ENCODE measurements at regions not wholly inside any gene's neighbourhood (a gene's known extent, or its start where the extent isn't known, plus 50 kb on each side); places are given as distances from the start of the nearest gene placed in this dataset.

- Histone ChIP-seq H3K27me3 (replicated peaks in 1 of 7) (no peaks in the 10 kb centered on the region), H3K4me3 (no peak overlapping the region), H3K36me3 (no peaks in the 10 kb centered on the region), H3K9me3 (no peaks in the 10 kb centered on the region), H3K4me1 (no peaks in the 10 kb centered on the region), H3K27ac (no peak overlapping the region)
- TF ChIP-seq POLR2AphosphoS5 (IDR thresholded peaks at IDR 0.05) (no peak), POLR2A (IDR thresholded peaks at IDR 0.05) (no peak), CTCF (IDR thresholded peaks at IDR 0.05 in 8 of 11, conservative IDR thresholded peaks at IDR 0.05 in 3 of 11) (no peak)
- intact Hi-C loops (cut with DNase I; ENCODE audit: low total_unique reads), result no loop called here
- DNase-seq, result no peak
- WGBS, 5 donors, result 75 to 88% (median 77%) methylated on average over 3 of the region's 3 CpGs
Observed at GRCh38 chr12:127526925-127527324, 740.0 kb upstream of the TMEM132C start.

- 75 to 79% (median 76%) methylated on average over 8 of the region's 8 CpGs for WGBS, 5 donors
- Histone ChIP-seq H3K4me1 (no peaks in the 10 kb centered on the region), H3K36me3 (no peaks in the 10 kb centered on the region), H3K4me3 (no peak overlapping the region), H3K27ac (no peak overlapping the region), H3K27me3 (replicated peaks in 1 of 7) (no peaks in the 10 kb centered on the region), H3K9me3 (no peaks in the 10 kb centered on the region)
- no peak for TF ChIP-seq CTCF (IDR thresholded peaks at IDR 0.05 in 8 of 11, conservative IDR thresholded peaks at IDR 0.05 in 3 of 11)
- TF ChIP-seq POLR2AphosphoS5 (IDR thresholded peaks at IDR 0.05), result no peak
- no peak for TF ChIP-seq POLR2A (IDR thresholded peaks at IDR 0.05)
- DNase-seq, result no peak
- intact Hi-C loops (cut with DNase I; ENCODE audit: low total_unique reads), result no loop called here
Observed at GRCh38 chr12:127528551-127528950, 738.4 kb upstream of the TMEM132C start.

- H3K4me3 ChIP-seq, result no peak overlapping the region
- no peaks in the 10 kb centered on the region for H3K27me3 ChIP-seq (replicated peaks in 1 of 7)
- intact Hi-C loops (cut with DNase I; ENCODE audit: low total_unique reads), result no loop called here
- WGBS, 5 donors, result 62 to 77% (median 63%) methylated on average over 3 of the region's 3 CpGs
- H3K27ac ChIP-seq, result no peak overlapping the region
- H3K36me3 ChIP-seq, result no peaks in the 10 kb centered on the region
- TF ChIP-seq POLR2A (IDR thresholded peaks at IDR 0.05) (no peak), POLR2AphosphoS5 (IDR thresholded peaks at IDR 0.05) (no peak), CTCF (IDR thresholded peaks at IDR 0.05 in 8 of 11, conservative IDR thresholded peaks at IDR 0.05 in 3 of 11) (no peak)
- no peaks in the 10 kb centered on the region for H3K4me1 ChIP-seq
- H3K9me3 ChIP-seq, result peaks cover 0 to 15% (median 10%) of the 10 kb centered on the region in 8 donors
- no peak for DNase-seq
Observed at GRCh38 chr12:127531542-127531941, 735.4 kb upstream of the TMEM132C start.

- H3K4me3 ChIP-seq, result no peak overlapping the region
- no peak for DNase-seq
- H3K36me3 ChIP-seq, result no peaks in the 10 kb centered on the region
- no peak overlapping the region for H3K27ac ChIP-seq
- no peaks in the 10 kb centered on the region for H3K27me3 ChIP-seq (replicated peaks in 1 of 7)
- intact Hi-C loops (cut with DNase I; ENCODE audit: low total_unique reads), result no loop called here
- H3K4me1 ChIP-seq, result no peaks in the 10 kb centered on the region
- no peak for TF ChIP-seq POLR2AphosphoS5 (IDR thresholded peaks at IDR 0.05)
- no peak for TF ChIP-seq POLR2A (IDR thresholded peaks at IDR 0.05)
- no peak for TF ChIP-seq CTCF (IDR thresholded peaks at IDR 0.05 in 8 of 11, conservative IDR thresholded peaks at IDR 0.05 in 3 of 11)
- H3K9me3 ChIP-seq, result peaks cover 0 to 15% (median 10%) of the 10 kb centered on the region in 8 donors
Observed at GRCh38 chr12:127533353-127533752, 733.6 kb upstream of the TMEM132C start.
